Heart left ventricle (tissue), 16 donors: ENCODE measurements at regions not wholly inside any gene's neighbourhood (a gene's known extent, or its start where the extent isn't known, plus 50 kb on each side); places are given as distances from the start of the nearest gene placed in this dataset.

ENCODE experiments used
- ATAC-seq, 4 donors: fragments of 200-7000 bp; cut with Tn5 transposase; one replicate each; pipeline ENCODE4 v1.9.1; 2020 to 2022; ENCODE audit warnings: moderate library complexity in 4 of 4, mild to moderate bottlenecking in 3 of 4, moderate number of reproducible peaks in 1 of 4
- DNase-seq, 5 donors: peaks; one replicate each; pipeline ENCODE4 v3.0.0-alpha.2; 2020
- H3K27ac ChIP-seq, 12 donors: fragments of 200-600 bp; sonication (generic) in 4 of 12; one replicate each; pipeline versions ENCODE4 v1.5.0 to v1.8.0; 2016 to 2022; ENCODE audit warnings: mild to moderate bottlenecking in 2 of 12
- H3K27me3 ChIP-seq, 9 donors: fragments of 200-600 bp; sonication (generic) in 2 of 9; one replicate each; pipeline versions ENCODE4 v1.5.1 to v1.8.0; 2016 to 2022; ENCODE audit warnings: mild to moderate bottlenecking in 3 of 9
- H3K36me3 ChIP-seq, 9 donors: fragments of 200-600 bp; sonication (generic) in 2 of 9; one replicate each; pipeline versions ENCODE4 v1.5.0 to v1.8.0; 2018 to 2022; ENCODE audit warnings: mild to moderate bottlenecking in 2 of 9
- H3K4me1 ChIP-seq, 12 donors: fragments of 200-600 bp; sonication (generic) in 4 of 12; one replicate each; pipeline versions ENCODE4 v1.5.0 to v1.8.0; 2016 to 2022; ENCODE audit warnings: mild to moderate bottlenecking in 3 of 12
- H3K4me3 ChIP-seq, 12 donors: fragments of 200-600 bp; sonication (generic) in 4 of 12; one replicate each; pipeline versions ENCODE4 v1.5.0 to v1.8.0; 2017 to 2022; ENCODE audit warnings: mild to moderate bottlenecking in 9 of 12, moderate library complexity in 4 of 12
- H3K9me3 ChIP-seq, 12 donors: fragments of 200-600 bp; sonication (generic) in 4 of 12; one replicate each; pipeline versions ENCODE4 v1.5.0 to v1.8.0; 2016 to 2022; ENCODE audit warnings: mild to moderate bottlenecking in 1 of 12
- POLR2A ChIP-seq, 2 donors: fragments of 450-650 bp; IDR thresholded peaks; one replicate each; pipeline ENCODE4 v1.6.1; 2017; ENCODE audit warnings: antibody characterized with exemption in 2 of 2, mild to moderate bottlenecking in 2 of 2, moderate library complexity in 2 of 2
- WGBS, 4 donors: extraction: QIAGEN DNeasy Blood & Tissue Kit in 2 of 4; methylation state at CpG; one replicate each; pipeline versions ENCODE4 v1.1.5 to v1.1.7; 2013 to 2018; 5-methylcytosine and 5-hydroxymethylcytosine counted together
- intact Hi-C, 10 donors: fragments of 100-400 bp; cut with DNase I; formaldehyde crosslinking; loops; one replicate each; pipeline versions ENCODE4 v1.11.1 to v1.14.2; 2022
- TF ChIP-seq, protein P1 (sequence below), 12 donors: fragments of 200-600 bp; sonication (generic) in 4 of 12; IDR thresholded peaks; one replicate each; pipeline versions ENCODE4 v1.5.0 to v1.8.0; 2018 to 2022; ENCODE audit warnings: antibody characterized with exemption in 12 of 12, mild to moderate bottlenecking in 5 of 12
- donor health status: ischemic (EF 13 %, LVEDD 7.1; RV severe dilation, severe dysfunction).
- donor health status: healthy with polysubstance abuse.
- donor health status: DM: no; HTN: yes; CAD: no.
- donor health status: DM: no; HTN: no; CAD: no.
- donor health status: ischemic (EF 25% LVEDD 6.9; RV normal size, moderate dysfunction).
- donor health status: ischemic (EF 25% LVEDD 5.7; RV mildly dilated, moderate dysfunction).
- donor health status: healthy.
- donor health status: DM: yes; HTN: yes; CAD: no.
- donor health status: ischemic (EF 35%, LVEDD 5.7; RV mildly dilated, moderate dysfunction).
- donor health status: nonischemic (EF 11% LVEDD 7.7; RV severe dilation, severe dysfunction).
- donor health status: DM: yes; HTN: yes; CAD: no.
- donor health status: PGD.
- donor health status: ischemic (EF 29% LVEDD 5.4; RV normal size, mild dysfunction).
- donor health status: nonischemic (EF 23%, LVEDD 6.1; RV moderate dilation, normal function).

- ATAC-seq, result no peak
- 36 to 52% (median 42%) methylated on average over 2 of the region's 2 CpGs for WGBS, 4 donors
- H3K4me1 ChIP-seq, result peaks cover 0 to 6% (median 0%) of the 10 kb centered on the region in 12 donors
Observed at GRCh38 chr2:228344531-228344930, 163.0 kb upstream of the SPHKAP start.

DNA sequence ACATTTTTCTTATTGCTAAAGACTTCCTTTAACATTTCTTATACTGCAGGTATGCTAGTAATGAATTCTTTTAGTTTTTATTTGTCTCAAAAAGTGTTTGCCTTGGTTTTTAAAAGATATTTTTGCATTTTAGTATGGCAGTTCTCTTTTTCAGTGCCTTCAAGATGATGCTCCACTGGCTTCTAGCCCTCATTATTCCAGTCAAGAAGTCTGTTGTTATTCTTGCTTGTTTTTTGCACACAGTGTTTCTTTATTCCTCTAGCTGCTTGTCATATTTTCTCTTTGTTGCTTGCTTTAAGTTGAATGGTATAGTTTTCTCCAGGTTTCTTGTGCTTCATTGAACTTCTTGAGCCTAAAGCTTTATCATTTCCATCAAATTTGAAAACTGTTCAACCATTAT, 158.0 kb upstream of the SPHKAP start:
- H3K9me3 ChIP-seq, result peaks cover 0 to 30% (median 5%) of the 10 kb centered on the region in 12 donors
- intact Hi-C loops, result no loop called here
- no peak overlapping the region for H3K4me3 ChIP-seq
- no peaks in the 10 kb centered on the region for H3K36me3 ChIP-seq
- H3K27ac ChIP-seq, result no peak overlapping the region
- DNase-seq (no peak), ATAC-seq (no peak)
- TF ChIP-seq, protein P1, sequence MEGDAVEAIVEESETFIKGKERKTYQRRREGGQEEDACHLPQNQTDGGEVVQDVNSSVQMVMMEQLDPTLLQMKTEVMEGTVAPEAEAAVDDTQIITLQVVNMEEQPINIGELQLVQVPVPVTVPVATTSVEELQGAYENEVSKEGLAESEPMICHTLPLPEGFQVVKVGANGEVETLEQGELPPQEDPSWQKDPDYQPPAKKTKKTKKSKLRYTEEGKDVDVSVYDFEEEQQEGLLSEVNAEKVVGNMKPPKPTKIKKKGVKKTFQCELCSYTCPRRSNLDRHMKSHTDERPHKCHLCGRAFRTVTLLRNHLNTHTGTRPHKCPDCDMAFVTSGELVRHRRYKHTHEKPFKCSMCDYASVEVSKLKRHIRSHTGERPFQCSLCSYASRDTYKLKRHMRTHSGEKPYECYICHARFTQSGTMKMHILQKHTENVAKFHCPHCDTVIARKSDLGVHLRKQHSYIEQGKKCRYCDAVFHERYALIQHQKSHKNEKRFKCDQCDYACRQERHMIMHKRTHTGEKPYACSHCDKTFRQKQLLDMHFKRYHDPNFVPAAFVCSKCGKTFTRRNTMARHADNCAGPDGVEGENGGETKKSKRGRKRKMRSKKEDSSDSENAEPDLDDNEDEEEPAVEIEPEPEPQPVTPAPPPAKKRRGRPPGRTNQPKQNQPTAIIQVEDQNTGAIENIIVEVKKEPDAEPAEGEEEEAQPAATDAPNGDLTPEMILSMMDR (IDR thresholded peaks at IDR 0.05), result no peak
- no peak for TF ChIP-seq POLR2A (IDR thresholded peaks at IDR 0.05)
- no peaks in the 10 kb centered on the region for H3K27me3 ChIP-seq
- H3K4me1 ChIP-seq, result no peaks in the 10 kb centered on the region

More at GRCh38 chr2:228344531-228344930, 163.0 kb upstream of the SPHKAP start:
- no peak for DNase-seq
- Histone ChIP-seq H3K27me3 (no peaks in the 10 kb centered on the region), H3K27ac (no peak overlapping the region), H3K4me3 (no peak overlapping the region), H3K9me3 (peaks cover 0 to 26% (median 2%) of the 10 kb centered on the region in 12 donors), H3K36me3 (no peaks in the 10 kb centered on the region)
- intact Hi-C loops, result no loop called here
- TF ChIP-seq, protein P1 (IDR thresholded peaks at IDR 0.05), result no peak
- TF ChIP-seq POLR2A (IDR thresholded peaks at IDR 0.05), result no peak

DNA sequence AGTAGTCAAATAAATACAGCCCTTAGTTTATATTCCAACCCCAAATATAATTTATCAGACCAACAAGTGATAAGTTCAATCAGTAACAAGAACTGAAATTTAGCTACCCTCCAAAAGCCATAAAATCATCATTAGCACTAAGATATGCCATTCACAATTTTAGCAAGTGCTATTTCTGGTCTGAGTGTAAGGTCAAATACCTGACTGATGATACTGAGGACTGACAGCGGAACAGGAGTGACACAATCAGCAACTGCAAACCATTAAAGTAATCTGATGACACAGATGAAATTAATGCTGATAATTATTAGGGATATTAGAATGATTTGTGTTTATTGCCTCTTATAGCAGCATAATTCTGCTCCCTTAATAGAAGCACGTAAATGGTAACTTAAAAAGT, 152.7 kb upstream of the SPHKAP start:
- Histone ChIP-seq H3K4me3 (no peak overlapping the region), H3K27me3 (no peaks in the 10 kb centered on the region), H3K4me1 (peaks cover 0 to 7% (median 0%) of the 10 kb centered on the region in 12 donors), H3K9me3 (peaks cover 0 to 20% (median 8%) of the 10 kb centered on the region in 12 donors), H3K36me3 (no peaks in the 10 kb centered on the region), H3K27ac (peak overlapping the region in 4 of 12 donors; percentile 22 to 39 (median 29))
- ATAC-seq (peak in 2 of 4 donors; percentile 47 to 70), DNase-seq (no peak)
- TF ChIP-seq, protein P1 (IDR thresholded peaks at IDR 0.05), result no peak
- TF ChIP-seq POLR2A (IDR thresholded peaks at IDR 0.05), result no peak
- WGBS, 4 donors, result 48 to 56% (median 51%) methylated on average over 1 to 2 of the region's 2 CpGs
- intact Hi-C loops, result loop anchor here in 1 of 10 donors (5.0 kb wide), 1 partner anchor 313 kb away; no protein-coding TSS in a partner anchor

DNA sequence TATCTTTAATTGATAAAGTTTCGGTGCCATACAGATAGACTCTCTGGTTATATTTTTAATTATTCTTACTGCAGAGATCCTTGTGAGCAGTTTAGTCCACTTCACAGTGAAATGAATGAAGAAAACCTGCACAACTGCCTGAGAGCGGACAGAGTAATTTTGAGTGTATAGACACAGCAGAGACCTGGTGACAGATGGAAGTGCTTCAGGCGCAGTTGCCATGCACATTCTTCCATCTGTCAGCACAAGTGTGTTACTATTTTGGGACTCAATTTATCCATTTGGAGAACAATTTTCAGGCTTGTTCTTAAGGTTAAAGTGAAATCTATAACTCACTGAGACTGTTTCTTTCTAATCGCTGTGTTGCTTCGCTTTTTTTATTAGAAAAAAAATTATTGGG, 147.8 kb upstream of the SPHKAP start:
- Histone ChIP-seq H3K27me3 (no peaks in the 10 kb centered on the region), H3K4me1 (peaks cover 0 to 11% (median 0%) of the 10 kb centered on the region in 12 donors), H3K9me3 (peaks cover 0 to 37% (median 8%) of the 10 kb centered on the region in 12 donors), H3K4me3 (no peak overlapping the region), H3K36me3 (no peaks in the 10 kb centered on the region), H3K27ac (peak overlapping the region in 9 of 12 donors; percentile 0 to 72 (median 62))
- intact Hi-C loops, result loop anchor here in 2 of 10 donors (5.0 to 10.0 kb wide), 3 partner anchors 48 to 274 kb away; partner anchors contain the start of gene SPHKAP (in 1 of the 2)
- 37 to 51% (median 49%) methylated on average over 5 of the region's 5 CpGs for whole genome bisulfite sequencing, 4 donors
- peak; percentile 91 to 96 (median 94) for ATAC-seq
- DNase-seq, result peak in 4 of 5 donors; percentile 36 to 57 (median 52)
- TF ChIP-seq, protein P1 (IDR thresholded peaks at IDR 0.05), result no peak
- no peak for TF ChIP-seq POLR2A (IDR thresholded peaks at IDR 0.05)
